H9 (cell line): ENCODE measurements at regions not wholly inside any gene's neighbourhood (a gene's known extent, or its start where the extent isn't known, plus 50 kb on each side); places are given as distances from the start of the nearest gene placed in this dataset.

ENCODE experiments used
- DNase-seq: peaks from one replicate; pipeline ENCODE4 v3.0.0-alpha.2; 2017
- H2AFZ ChIP-seq: one replicate; pipeline ENCODE4 v1.6.1; 2013; ENCODE audit warnings: mild to moderate bottlenecking, low read length, control low read depth, moderate library complexity
- H2AK5ac ChIP-seq: 2 replicates; pipeline ENCODE4 v1.6.1; 2013; ENCODE audit warnings: low read length, control low read depth, mixed read lengths; ENCODE audit not compliant: insufficient read length
- H2BK120ac ChIP-seq: one replicate; pipeline ENCODE4 v1.6.1; 2013; ENCODE audit warnings: low read depth, mild to moderate bottlenecking, low read length, control low read depth, inconsistent platforms; ENCODE audit not compliant: poor library complexity, severe bottlenecking
- H2BK12ac ChIP-seq: 2 replicates; pipeline ENCODE4 v1.6.1; 2013; ENCODE audit warnings: low read length, control low read depth, mixed read lengths, low read depth; ENCODE audit not compliant: insufficient read length
- H2BK15ac ChIP-seq: 2 replicates; pipeline ENCODE4 v1.6.1; 2013; ENCODE audit warnings: low read depth, low read length, control low read depth
- H2BK20ac ChIP-seq: one replicate; pipeline ENCODE4 v1.6.1; 2013; ENCODE audit warnings: low read depth, mild to moderate bottlenecking, low read length, control low read depth, inconsistent platforms; ENCODE audit not compliant: poor library complexity, severe bottlenecking
- H2BK5ac ChIP-seq: 2 replicates; pipeline ENCODE4 v1.6.1; 2013; ENCODE audit warnings: low read length, control low read depth, mixed read lengths; ENCODE audit not compliant: insufficient read length
- H3K14ac ChIP-seq: 2 replicates; pipeline ENCODE4 v1.6.1; 2013; ENCODE audit warnings: low read length, control low read depth; ENCODE audit not compliant: insufficient read depth
- H3K18ac ChIP-seq: 2 replicates; pipeline ENCODE4 v1.6.1; 2013; ENCODE audit warnings: low read depth, mild to moderate bottlenecking, mixed read lengths, low read length, control low read depth; ENCODE audit not compliant: insufficient read length
- H3K23ac ChIP-seq: 2 replicates; pipeline ENCODE4 v1.6.1; 2013; ENCODE audit warnings: low read length, control low read depth, mixed read lengths, low read depth; ENCODE audit not compliant: insufficient read length
- H3K23me2 ChIP-seq: 2 replicates; pipeline ENCODE4 v1.6.1; 2013; ENCODE audit warnings: low read depth, mild to moderate bottlenecking, mixed read lengths, low read length, control low read depth; ENCODE audit not compliant: insufficient read length, poor library complexity, severe bottlenecking
- H3K27ac ChIP-seq: 2 replicates; pipeline ENCODE4 v1.5.1; 2013; ENCODE audit warnings: low read length, control low read depth, mixed read lengths, low read depth; ENCODE audit not compliant: insufficient read length
- H3K27me3 ChIP-seq: 2 replicates; pipeline ENCODE4 v1.6.1; 2013; ENCODE audit warnings: low read length, control low read depth, inconsistent platforms; ENCODE audit not compliant: insufficient read depth
- H3K4ac ChIP-seq: 2 replicates; pipeline ENCODE4 v1.6.1; 2013; ENCODE audit warnings: low read depth, mild to moderate bottlenecking, control low read depth, inconsistent platforms, low read length, moderate library complexity
- H3K4me1 ChIP-seq: 2 replicates; pipeline ENCODE4 v1.6.1; 2013; ENCODE audit warnings: low read length, control low read depth, inconsistent platforms; ENCODE audit not compliant: insufficient read depth
- H3K4me2 ChIP-seq: 2 replicates; pipeline ENCODE4 v1.6.1; 2013; ENCODE audit warnings: low read length, control low read depth, mixed read lengths; ENCODE audit not compliant: insufficient read length, insufficient read depth
- H3K56ac ChIP-seq: 2 replicates; pipeline ENCODE4 v1.6.1; 2013; ENCODE audit warnings: low read depth, mild to moderate bottlenecking, mixed read lengths, low read length, control low read depth; ENCODE audit not compliant: insufficient read length
- H3K79me1 ChIP-seq: 2 replicates; pipeline ENCODE4 v1.6.1; 2013; ENCODE audit warnings: low read depth, mild to moderate bottlenecking, moderate library complexity, low read length, control low read depth, inconsistent platforms; ENCODE audit not compliant: insufficient read depth, poor library complexity, severe bottlenecking
- H3K79me2 ChIP-seq: 2 replicates; pipeline ENCODE4 v1.6.1; 2013; ENCODE audit warnings: low read length, control low read depth, inconsistent platforms; ENCODE audit not compliant: insufficient read depth
- H3K9ac ChIP-seq: 2 replicates; pipeline ENCODE4 v1.6.1; 2013; ENCODE audit warnings: low read length, control low read depth, mixed read lengths; ENCODE audit not compliant: insufficient read length; ENCODE audit errors: extremely low read depth
- H3K9me3 ChIP-seq: one replicate; pipeline ENCODE4 v1.6.1; 2013; ENCODE audit warnings: low read depth, low read length, inconsistent platforms; ENCODE audit not compliant: control insufficient read depth
- H3T11ph ChIP-seq: one replicate; pipeline ENCODE4 v1.6.1; 2013; ENCODE audit warnings: mild to moderate bottlenecking, low read length, control low read depth, inconsistent platforms
- H4K20me1 ChIP-seq: one replicate; pipeline ENCODE4 v1.6.1; 2013; ENCODE audit not compliant: control insufficient read depth, insufficient read length, insufficient read depth
- H4K5ac ChIP-seq: 2 replicates; pipeline ENCODE4 v1.6.1; 2013; ENCODE audit warnings: low read depth, mild to moderate bottlenecking, mixed read lengths, low read length, control low read depth; ENCODE audit not compliant: insufficient read length
- H4K8ac ChIP-seq: replicated peaks from 2 replicates; pipeline ENCODE4 v1.6.1; 2013; ENCODE audit warnings: low read length, control low read depth, mixed read lengths, low read depth; ENCODE audit not compliant: insufficient read length
- H4K91ac ChIP-seq: 2 replicates; pipeline ENCODE4 v1.6.1; 2013; ENCODE audit warnings: low read depth, mild to moderate bottlenecking, moderate library complexity, mixed read lengths, low read length, control low read depth; ENCODE audit not compliant: insufficient read length
- H3K27ac Mint-ChIP-seq, 3 experiments: 2 replicates in 2 of 3; 3 replicates in 1 of 3; pipeline ENCODE4 v1.8.0; 2020 to 2021; ENCODE audit warnings: mixed read lengths in 3 of 3, mild to moderate bottlenecking in 1 of 3, moderate library complexity in 1 of 3
- H3K27me3 Mint-ChIP-seq: 2 replicates; pipeline ENCODE4 v1.8.0; 2021; ENCODE audit warnings: low read depth, mild to moderate bottlenecking, moderate library complexity, mixed read lengths
- H3K36me3 Mint-ChIP-seq, 3 experiments: 2 replicates in 2 of 3; 3 replicates in 1 of 3; pipeline ENCODE4 v1.8.0; 2020 to 2021; ENCODE audit warnings: low read depth in 3 of 3, mixed read lengths in 3 of 3; ENCODE audit not compliant: insufficient read depth in 1 of 3
- H3K4me1 Mint-ChIP-seq, 2 experiments: 2 replicates each; pipeline ENCODE4 v1.8.0; 2020; ENCODE audit warnings: mixed read lengths in 2 of 2
- H3K4me3 Mint-ChIP-seq, 2 experiments: 2 replicates in 1 of 2; 3 replicates in 1 of 2; pipeline ENCODE4 v1.8.0; 2020 to 2021; ENCODE audit warnings: mild to moderate bottlenecking in 2 of 2, mixed read lengths in 2 of 2, moderate library complexity in 1 of 2
- H3K9me3 Mint-ChIP-seq, 2 experiments: 2 replicates in 1 of 2; 3 replicates in 1 of 2; pipeline ENCODE4 v1.8.0; 2020; ENCODE audit warnings: mild to moderate bottlenecking in 2 of 2, mixed read lengths in 2 of 2, moderate library complexity in 1 of 2
- whole genome bisulfite sequencing: extraction: QIAGEN DNeasy Blood & Tissue Kit; methylation state at CpG from one replicate; pipeline ENCODE4 v1.1.7; 2013; ENCODE audit warnings: missing lambda C conversion rate, low lambda C conversion rate, mixed read lengths; ENCODE audit not compliant: insufficient read length; ENCODE audit errors: extremely low coverage; 5-methylcytosine and 5-hydroxymethylcytosine counted together
- TF ChIP-seq, protein P1 (sequence below): fragments of 200-600 bp; sonication (generic); conservative IDR thresholded peaks from 3 replicates; pipeline ENCODE4 v1.8.0; 2021; ENCODE audit warnings: antibody characterized with exemption, mild to moderate bottlenecking

DNA sequence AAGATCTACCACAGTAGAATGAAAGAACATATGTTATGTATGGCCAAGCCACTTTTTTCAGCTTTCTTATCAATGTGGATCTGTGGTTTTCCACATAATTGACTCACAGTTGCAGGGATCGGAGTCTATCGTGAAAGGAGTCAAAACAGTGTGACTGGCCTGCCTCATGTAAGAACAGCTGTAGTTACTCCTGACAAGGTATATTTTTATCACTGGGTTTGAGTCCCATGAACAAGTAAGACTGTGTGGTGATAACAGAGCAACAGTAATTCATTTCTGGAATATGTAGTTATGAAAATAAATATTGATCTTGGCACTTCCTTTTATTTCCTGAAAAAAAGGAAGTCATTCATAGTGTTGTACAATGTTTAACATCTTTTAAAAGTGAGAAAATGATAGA is 416.6 kb downstream of the KLF12 start:
- Histone ChIP-seq H4K91ac (no peak overlapping the region), H2BK5ac (no peak overlapping the region), H2BK20ac (no peak overlapping the region), H2AK5ac (no peak overlapping the region), H3K79me1 (no peaks in the 10 kb centered on the region), H3K27ac (no peak overlapping the region), H4K8ac (no peak overlapping the region), H4K20me1 (no peaks in the 10 kb centered on the region), H3K9me3 (no peaks in the 10 kb centered on the region), H3K27me3 (no peaks in the 10 kb centered on the region), H3K23me2 (no peaks in the 10 kb centered on the region), H3K23ac (no peak overlapping the region), H3K4me1 (peaks cover 7% of the 10 kb centered on the region), H3T11ph (no peak overlapping the region), H3K18ac (no peak overlapping the region), H2BK12ac (no peak overlapping the region), H4K5ac (no peak overlapping the region), H3K56ac (no peak overlapping the region), H3K79me2 (no peaks in the 10 kb centered on the region), H2BK15ac (no peak overlapping the region), H2AFZ (no peak overlapping the region), H3K4ac (no peak overlapping the region), H3K9ac (no peak overlapping the region), H3K4me2 (no peak overlapping the region), H2BK120ac (no peak overlapping the region), H3K14ac (no peak overlapping the region)
- Mint-ChIP-seq H3K4me1 (peaks cover 52 to 59% of the 10 kb centered on the region in 2 experiments), H3K4me3 (no peak overlapping the region), H3K27me3 (no peaks in the 10 kb centered on the region), H3K27ac (no peak overlapping the region), H3K36me3 (no peaks in the 10 kb centered on the region; a peak in 2 of 7 replicates), H3K9me3 (no peaks in the 10 kb centered on the region)
- TF ChIP-seq, protein P1, sequence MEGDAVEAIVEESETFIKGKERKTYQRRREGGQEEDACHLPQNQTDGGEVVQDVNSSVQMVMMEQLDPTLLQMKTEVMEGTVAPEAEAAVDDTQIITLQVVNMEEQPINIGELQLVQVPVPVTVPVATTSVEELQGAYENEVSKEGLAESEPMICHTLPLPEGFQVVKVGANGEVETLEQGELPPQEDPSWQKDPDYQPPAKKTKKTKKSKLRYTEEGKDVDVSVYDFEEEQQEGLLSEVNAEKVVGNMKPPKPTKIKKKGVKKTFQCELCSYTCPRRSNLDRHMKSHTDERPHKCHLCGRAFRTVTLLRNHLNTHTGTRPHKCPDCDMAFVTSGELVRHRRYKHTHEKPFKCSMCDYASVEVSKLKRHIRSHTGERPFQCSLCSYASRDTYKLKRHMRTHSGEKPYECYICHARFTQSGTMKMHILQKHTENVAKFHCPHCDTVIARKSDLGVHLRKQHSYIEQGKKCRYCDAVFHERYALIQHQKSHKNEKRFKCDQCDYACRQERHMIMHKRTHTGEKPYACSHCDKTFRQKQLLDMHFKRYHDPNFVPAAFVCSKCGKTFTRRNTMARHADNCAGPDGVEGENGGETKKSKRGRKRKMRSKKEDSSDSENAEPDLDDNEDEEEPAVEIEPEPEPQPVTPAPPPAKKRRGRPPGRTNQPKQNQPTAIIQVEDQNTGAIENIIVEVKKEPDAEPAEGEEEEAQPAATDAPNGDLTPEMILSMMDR = no peak
- DNase-seq = no peak
- WGBS = no CpG with 5 or more reads among the region's 2 CpGs
